GM12873 (cell line): ENCODE measurements at regions not wholly inside any gene's neighbourhood (a gene's known extent, or its start where the extent isn't known, plus 50 kb on each side); places are given as distances from the start of the nearest gene placed in this dataset.

Experiments used
- TF ChIP-seq, protein P1 (sequence below): IDR thresholded peaks from 2 replicates; pipeline ENCODE4 v1.5.1; 2012; ENCODE audit warnings: low read depth, mild to moderate bottlenecking, moderate library complexity, low read length, control low read depth; ENCODE audit not compliant: insufficient read depth; ENCODE audit errors: missing control alignments

DNA sequence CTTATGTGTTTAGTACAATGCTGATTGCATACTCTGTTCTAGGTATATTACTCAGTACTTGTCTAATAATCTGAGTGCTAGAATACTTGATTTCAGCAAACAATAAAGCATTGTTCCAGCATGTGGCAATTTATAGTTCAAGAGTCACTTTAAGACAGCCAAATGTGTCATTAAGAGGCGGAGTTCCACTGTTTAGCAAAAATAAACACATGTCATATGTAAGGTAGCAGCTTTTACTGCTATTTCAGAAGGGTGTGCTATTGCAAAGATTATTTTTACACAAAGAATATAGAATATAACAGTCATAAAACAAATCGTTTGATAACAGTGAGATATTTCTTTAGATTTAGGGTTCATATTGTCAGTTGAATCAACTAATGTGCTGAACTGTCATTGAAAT, 358.7 kb downstream of the TUSC7 start:
- TF ChIP-seq, protein P1, sequence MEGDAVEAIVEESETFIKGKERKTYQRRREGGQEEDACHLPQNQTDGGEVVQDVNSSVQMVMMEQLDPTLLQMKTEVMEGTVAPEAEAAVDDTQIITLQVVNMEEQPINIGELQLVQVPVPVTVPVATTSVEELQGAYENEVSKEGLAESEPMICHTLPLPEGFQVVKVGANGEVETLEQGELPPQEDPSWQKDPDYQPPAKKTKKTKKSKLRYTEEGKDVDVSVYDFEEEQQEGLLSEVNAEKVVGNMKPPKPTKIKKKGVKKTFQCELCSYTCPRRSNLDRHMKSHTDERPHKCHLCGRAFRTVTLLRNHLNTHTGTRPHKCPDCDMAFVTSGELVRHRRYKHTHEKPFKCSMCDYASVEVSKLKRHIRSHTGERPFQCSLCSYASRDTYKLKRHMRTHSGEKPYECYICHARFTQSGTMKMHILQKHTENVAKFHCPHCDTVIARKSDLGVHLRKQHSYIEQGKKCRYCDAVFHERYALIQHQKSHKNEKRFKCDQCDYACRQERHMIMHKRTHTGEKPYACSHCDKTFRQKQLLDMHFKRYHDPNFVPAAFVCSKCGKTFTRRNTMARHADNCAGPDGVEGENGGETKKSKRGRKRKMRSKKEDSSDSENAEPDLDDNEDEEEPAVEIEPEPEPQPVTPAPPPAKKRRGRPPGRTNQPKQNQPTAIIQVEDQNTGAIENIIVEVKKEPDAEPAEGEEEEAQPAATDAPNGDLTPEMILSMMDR, result no peak

DNA sequence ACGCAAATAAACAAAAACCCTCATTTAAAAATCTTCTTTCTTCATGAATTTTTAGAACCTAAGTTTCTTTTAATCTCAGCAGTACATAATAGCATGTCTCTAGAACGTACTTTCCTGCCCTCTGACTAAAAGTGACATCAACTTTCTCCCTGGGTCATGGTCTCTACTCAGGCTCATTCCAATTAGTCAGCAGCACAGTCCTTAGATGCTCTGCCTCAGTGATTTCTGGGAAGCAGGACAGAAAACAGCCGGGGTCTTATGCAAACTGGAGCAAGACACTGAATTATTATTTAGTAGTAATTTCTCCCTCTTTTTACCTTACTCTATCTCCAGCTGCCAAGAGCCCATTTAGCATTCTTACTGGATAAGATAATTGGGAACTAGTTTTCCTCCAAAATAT, 365.2 kb downstream of the TUSC7 start:
- TF ChIP-seq, protein P1, result no peak

DNA sequence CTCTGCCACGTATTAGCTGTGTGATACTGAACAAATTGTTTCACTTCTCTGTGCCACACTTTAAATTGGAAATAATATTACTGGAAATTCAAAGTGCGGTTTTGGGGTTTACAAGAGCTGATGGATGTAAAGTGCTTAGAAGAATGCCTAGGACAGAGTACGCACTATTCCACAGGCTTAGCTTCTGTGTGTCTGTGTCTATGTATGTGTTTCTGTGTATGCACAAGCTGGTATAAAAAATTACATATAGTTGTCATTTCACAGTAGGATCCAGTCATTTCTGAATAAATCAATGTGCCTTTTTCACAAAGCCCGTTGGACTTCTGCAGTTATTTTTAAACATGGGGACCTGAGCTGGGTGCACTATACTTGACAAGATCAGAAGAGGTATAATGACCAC, 370.4 kb downstream of the TUSC7 start:
- TF ChIP-seq, protein P1, result no peak

GRCh38 chr3:117080872-117081271, 371.3 kb downstream of the TUSC7 start:
- TF ChIP-seq, protein P1, result no peak

DNA sequence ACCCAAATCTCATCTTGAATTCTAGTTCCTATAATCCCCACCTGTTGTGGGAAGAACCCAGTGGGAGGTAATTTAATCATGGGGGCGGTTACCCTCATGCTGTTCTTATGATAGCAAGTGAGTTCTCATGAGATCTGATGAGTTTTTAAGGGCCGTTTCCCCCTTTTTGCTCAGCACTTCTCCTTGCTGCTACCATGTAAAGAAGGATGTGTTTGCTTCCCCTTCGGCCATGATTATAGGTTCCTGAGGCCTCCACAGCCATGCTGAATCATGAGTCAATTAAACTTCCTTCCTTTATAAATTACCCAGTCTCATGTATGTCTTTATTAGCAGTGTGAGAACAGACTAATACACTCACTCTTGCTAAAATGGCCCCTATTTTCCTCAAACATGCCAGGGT, 374.7 kb downstream of the TUSC7 start:
- TF ChIP-seq, protein P1, result no peak

DNA sequence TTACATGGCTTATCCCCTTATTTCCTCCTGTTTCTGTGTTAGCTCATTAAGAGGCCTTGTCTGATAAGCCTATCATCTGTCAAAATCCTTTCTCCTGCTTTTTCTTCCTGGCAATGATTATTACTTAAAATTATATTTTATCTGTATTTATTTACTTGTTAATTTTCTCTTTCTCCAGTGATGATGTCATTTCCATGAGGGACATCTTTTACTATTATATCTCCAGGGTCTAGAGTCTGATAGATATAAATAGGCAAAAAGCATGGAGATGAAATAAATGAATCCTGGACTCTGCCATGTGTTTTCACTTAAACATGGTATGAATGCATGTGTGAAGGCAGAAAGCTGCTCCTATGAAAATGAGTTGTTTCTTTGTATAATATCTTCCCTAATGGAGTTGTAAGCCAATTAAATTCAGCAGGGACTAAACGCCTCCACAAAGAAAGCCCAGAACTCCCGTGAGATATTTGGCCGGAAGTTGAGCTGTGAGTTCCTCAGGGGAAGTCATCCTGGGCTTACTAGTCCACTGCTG, 375.2 kb downstream of the TUSC7 start:
- TF ChIP-seq, protein P1, result no peak

- TF ChIP-seq, protein P1, result no peak
Observed at GRCh38 chr3:117091676-117092075, 382.1 kb downstream of the TUSC7 start.
